ENCODE measurements at regions not wholly inside any gene's neighbourhood (a gene's known extent, or its start where the extent isn't known, plus 50 kb on each side); places are given as distances from the start of the nearest gene placed in this dataset.

DNA sequence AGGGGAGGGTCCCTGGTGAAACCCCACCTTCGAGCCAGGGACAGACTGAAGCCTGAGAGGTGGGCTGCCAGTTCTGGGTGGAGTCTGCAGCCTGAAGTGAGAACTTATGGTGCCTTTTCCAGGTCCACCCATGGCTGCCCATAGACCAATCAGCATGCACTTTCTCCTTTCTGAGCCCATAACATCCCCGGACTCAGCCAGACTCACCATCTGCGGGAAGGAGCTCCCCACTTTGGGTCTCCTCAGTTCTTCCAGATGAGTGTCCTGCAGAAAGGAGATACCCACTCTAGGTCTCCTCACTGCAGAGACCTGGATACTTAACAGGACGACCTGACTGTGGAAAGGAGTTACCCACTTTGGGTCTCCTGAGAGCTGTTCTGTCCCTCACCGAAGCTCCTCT lies 1673.4 kb upstream of the TMEFF2 start:
- H3K36me3 ChIP-seq (ENCODE audit: control insufficient read depth in 1 of 2, insufficient read depth in 2 of 2, low read depth in 1 of 2, low read length in 2 of 2) = peaks cover 0 to 8% of the 10 kb centered on the region in 2 experiments
- WGBS = 76% methylated on average over 5 of the region's 5 CpGs
- no peaks in the 10 kb centered on the region for H3K79me1 ChIP-seq (replicated peaks; ENCODE audit: low read length, poor library complexity, severe bottlenecking)
- no peak overlapping the region for H3K4me2 ChIP-seq (ENCODE audit: low read length, poor library complexity, severe bottlenecking)
- no peak overlapping the region for H2BK12ac ChIP-seq (ENCODE audit: low read length in 2 of 2)
- H3K27me3 ChIP-seq (ENCODE audit: control insufficient read depth in 1 of 2, insufficient read depth in 1 of 2, low read length in 2 of 2) = no peaks in the 10 kb centered on the region
- no peak overlapping the region for H3K9ac ChIP-seq (ENCODE audit: low read length)
- peaks cover 4% of the 10 kb centered on the region for H3K9me3 ChIP-seq (ENCODE audit: control insufficient read depth, low read length)
- no peak overlapping the region for H2BK120ac ChIP-seq (ENCODE audit: low read depth, low read length)
- no peak for DNase-seq
- no peak overlapping the region for H2BK5ac ChIP-seq (ENCODE audit: low read depth, low read length, poor library complexity, severe bottlenecking)
- no peak overlapping the region for H3K18ac ChIP-seq (ENCODE audit: low read depth in 1 of 2, low read length in 2 of 2)
- H4K8ac ChIP-seq (ENCODE audit: low read length) = no peak overlapping the region
- no peak overlapping the region for H2AFZ ChIP-seq (ENCODE audit: low read depth, low read length)
- H2BK15ac ChIP-seq (ENCODE audit: low read depth, poor library complexity, severe bottlenecking) = no peak overlapping the region
- H3K4me1 ChIP-seq (ENCODE audit: control insufficient read depth, insufficient read depth, low read depth, low read length) = no peaks in the 10 kb centered on the region
- H4K91ac ChIP-seq (ENCODE audit: low read length) = no peak overlapping the region
- H3K23ac ChIP-seq (ENCODE audit: low read length in 2 of 2) = no peak overlapping the region
- no peak overlapping the region for H3K4me3 ChIP-seq (ENCODE audit: insufficient read depth in 1 of 2, low read depth in 1 of 2, low read length in 2 of 2)
- H3K27ac ChIP-seq (ENCODE audit: low read length, poor library complexity, severe bottlenecking) = no peak overlapping the region
- no peak overlapping the region for H3K4ac ChIP-seq (ENCODE audit: low read depth in 1 of 2, low read length in 2 of 2)
- no peak overlapping the region for H2AK5ac ChIP-seq (ENCODE audit: low read length, severe bottlenecking)
- no peak overlapping the region for H3K14ac ChIP-seq (ENCODE audit: low read length in 2 of 2)

DNA sequence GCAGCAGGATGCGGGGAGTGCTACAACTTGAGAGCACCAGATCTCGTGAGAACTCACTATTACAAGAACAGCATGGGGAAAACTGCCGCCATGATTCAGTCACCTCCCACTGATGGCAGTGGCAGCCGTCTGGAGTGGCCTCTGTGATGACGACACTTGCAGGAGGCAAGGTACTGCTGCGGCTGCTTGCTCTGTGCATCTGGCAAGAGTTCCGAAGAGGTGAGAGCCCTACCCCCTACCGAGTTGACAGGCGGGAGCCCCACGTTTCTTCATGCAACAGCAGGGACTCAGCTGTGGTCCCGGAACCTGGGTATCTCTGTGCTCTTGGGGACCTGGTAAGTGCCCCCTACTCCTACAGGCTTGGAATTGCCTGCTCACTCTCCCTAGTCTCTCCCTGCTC lies 1672.7 kb upstream of the TMEFF2 start:
- H3K27me3 ChIP-seq (ENCODE audit: control insufficient read depth in 1 of 2, insufficient read depth in 1 of 2, low read length in 2 of 2) = no peaks in the 10 kb centered on the region
- no peak overlapping the region for H3K4ac ChIP-seq (ENCODE audit: low read depth in 1 of 2, low read length in 2 of 2)
- H3K18ac ChIP-seq (ENCODE audit: low read depth in 1 of 2, low read length in 2 of 2) = no peak overlapping the region
- no peak overlapping the region for H3K27ac ChIP-seq (ENCODE audit: low read length, poor library complexity, severe bottlenecking)
- H2AFZ ChIP-seq (ENCODE audit: low read depth, low read length) = no peak overlapping the region
- no peak overlapping the region for H2AK5ac ChIP-seq (ENCODE audit: low read length, severe bottlenecking)
- no peaks in the 10 kb centered on the region for H3K79me1 ChIP-seq (replicated peaks; ENCODE audit: low read length, poor library complexity, severe bottlenecking)
- H3K23ac ChIP-seq (ENCODE audit: low read length in 2 of 2) = no peak overlapping the region
- H3K4me1 ChIP-seq (ENCODE audit: control insufficient read depth, insufficient read depth, low read depth, low read length) = no peaks in the 10 kb centered on the region
- no peak overlapping the region for H2BK5ac ChIP-seq (ENCODE audit: low read depth, low read length, poor library complexity, severe bottlenecking)
- H4K91ac ChIP-seq (ENCODE audit: low read length) = no peak overlapping the region
- H3K4me2 ChIP-seq (ENCODE audit: low read length, poor library complexity, severe bottlenecking) = no peak overlapping the region
- no peak overlapping the region for H2BK120ac ChIP-seq (ENCODE audit: low read depth, low read length)
- DNase-seq = no peak
- WGBS = 90% methylated on average over 11 of the region's 11 CpGs
- H2BK12ac ChIP-seq (ENCODE audit: low read length in 2 of 2) = no peak overlapping the region
- H3K9ac ChIP-seq (ENCODE audit: low read length) = no peak overlapping the region
- H3K4me3 ChIP-seq (ENCODE audit: insufficient read depth in 1 of 2, low read depth in 1 of 2, low read length in 2 of 2) = peak overlapping the region in 1 of 2 experiments; percentile 3
- H3K9me3 ChIP-seq (ENCODE audit: control insufficient read depth, low read length) = peaks cover 4% of the 10 kb centered on the region
- peaks cover 0 to 8% of the 10 kb centered on the region in 2 experiments for H3K36me3 ChIP-seq (ENCODE audit: control insufficient read depth in 1 of 2, insufficient read depth in 2 of 2, low read depth in 1 of 2, low read length in 2 of 2)
- H2BK15ac ChIP-seq (ENCODE audit: low read depth, poor library complexity, severe bottlenecking) = no peak overlapping the region
- H4K8ac ChIP-seq (ENCODE audit: low read length) = no peak overlapping the region
- H3K14ac ChIP-seq (ENCODE audit: low read length in 2 of 2) = no peak overlapping the region

DNA sequence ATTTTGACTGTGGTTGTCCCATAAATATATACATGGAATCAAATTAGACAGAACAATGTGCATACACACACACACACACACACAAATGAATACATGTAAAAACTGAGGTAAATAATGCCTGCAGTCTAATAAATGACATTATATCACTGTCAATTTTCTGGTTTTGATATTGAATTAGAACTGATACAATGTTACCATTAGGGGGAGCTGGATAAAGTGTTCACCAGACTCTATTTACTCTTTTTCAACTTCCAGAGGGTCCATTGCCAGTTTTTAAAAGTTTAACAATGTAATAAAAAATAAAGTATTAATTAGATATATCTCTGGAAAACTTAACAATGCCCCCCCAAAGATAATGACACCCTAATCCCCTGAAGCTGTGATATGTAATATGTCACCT lies 1666.8 kb upstream of the TMEFF2 start:
- H3K4ac ChIP-seq (ENCODE audit: low read depth in 1 of 2, low read length in 2 of 2) = no peak overlapping the region
- no peak overlapping the region for H2BK15ac ChIP-seq (ENCODE audit: low read depth, poor library complexity, severe bottlenecking)
- H3K9me3 ChIP-seq (ENCODE audit: control insufficient read depth, low read length) = no peaks in the 10 kb centered on the region
- no peak overlapping the region for H4K91ac ChIP-seq (ENCODE audit: low read length)
- no peak overlapping the region for H3K14ac ChIP-seq (ENCODE audit: low read length in 2 of 2)
- no peaks in the 10 kb centered on the region for H3K79me1 ChIP-seq (replicated peaks; ENCODE audit: low read length, poor library complexity, severe bottlenecking)
- no peaks in the 10 kb centered on the region for H3K4me1 ChIP-seq (ENCODE audit: control insufficient read depth, insufficient read depth, low read depth, low read length)
- H2BK12ac ChIP-seq (ENCODE audit: low read length in 2 of 2) = no peak overlapping the region
- H3K27me3 ChIP-seq (ENCODE audit: control insufficient read depth in 1 of 2, insufficient read depth in 1 of 2, low read length in 2 of 2) = no peaks in the 10 kb centered on the region
- H3K9ac ChIP-seq (ENCODE audit: low read length) = no peak overlapping the region
- no peak overlapping the region for H3K4me3 ChIP-seq (ENCODE audit: insufficient read depth in 1 of 2, low read depth in 1 of 2, low read length in 2 of 2)
- no peak for DNase-seq
- H2AFZ ChIP-seq (ENCODE audit: low read depth, low read length) = no peak overlapping the region
- no peak overlapping the region for H2BK5ac ChIP-seq (ENCODE audit: low read depth, low read length, poor library complexity, severe bottlenecking)
- no peak overlapping the region for H4K8ac ChIP-seq (ENCODE audit: low read length)
- H3K18ac ChIP-seq (ENCODE audit: low read depth in 1 of 2, low read length in 2 of 2) = no peak overlapping the region
- H2BK120ac ChIP-seq (ENCODE audit: low read depth, low read length) = no peak overlapping the region
- no peak overlapping the region for H3K23ac ChIP-seq (ENCODE audit: low read length in 2 of 2)
- no peak overlapping the region for H2AK5ac ChIP-seq (ENCODE audit: low read length, severe bottlenecking)
- H3K27ac ChIP-seq (ENCODE audit: low read length, poor library complexity, severe bottlenecking) = no peak overlapping the region
- no peaks in the 10 kb centered on the region for H3K36me3 ChIP-seq (ENCODE audit: control insufficient read depth in 1 of 2, insufficient read depth in 2 of 2, low read depth in 1 of 2, low read length in 2 of 2)
- no peak overlapping the region for H3K4me2 ChIP-seq (ENCODE audit: low read length, poor library complexity, severe bottlenecking)

DNA sequence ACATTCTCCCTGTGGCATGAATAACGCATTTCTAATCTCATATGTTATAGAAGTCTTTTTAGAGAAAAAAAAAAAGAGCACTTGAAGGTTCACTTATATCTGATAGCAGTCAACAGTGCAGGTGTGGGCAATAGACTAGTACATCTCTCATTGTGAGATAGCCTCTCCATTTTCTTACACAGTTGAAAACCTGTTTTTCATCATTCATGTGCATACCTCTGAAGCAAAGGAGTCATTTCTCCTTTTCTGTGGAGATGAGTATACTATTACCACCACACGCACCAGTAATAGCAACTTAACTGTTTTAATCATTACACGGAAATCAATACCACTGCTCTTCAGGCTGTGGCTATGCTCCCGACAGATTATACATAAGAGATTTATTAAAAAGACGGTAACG lies 1653.3 kb upstream of the TMEFF2 start:
- Histone ChIP-seq H2BK5ac (ENCODE audit: low read depth, low read length, poor library complexity, severe bottlenecking) (no peak overlapping the region), H4K8ac (ENCODE audit: low read length) (no peak overlapping the region), H3K18ac (ENCODE audit: low read depth in 1 of 2, low read length in 2 of 2) (no peak overlapping the region), H3K4ac (ENCODE audit: low read depth in 1 of 2, low read length in 2 of 2) (no peak overlapping the region), H2AFZ (ENCODE audit: low read depth, low read length) (no peak overlapping the region), H2BK12ac (ENCODE audit: low read length in 2 of 2) (no peak overlapping the region), H3K4me2 (ENCODE audit: low read length, poor library complexity, severe bottlenecking) (no peak overlapping the region), H3K23ac (ENCODE audit: low read length in 2 of 2) (no peak overlapping the region), H3K9me3 (ENCODE audit: control insufficient read depth, low read length) (no peaks in the 10 kb centered on the region), H2BK120ac (ENCODE audit: low read depth, low read length) (no peak overlapping the region), H3K36me3 (ENCODE audit: control insufficient read depth in 1 of 2, insufficient read depth in 2 of 2, low read depth in 1 of 2, low read length in 2 of 2) (no peaks in the 10 kb centered on the region), H3K9ac (ENCODE audit: low read length) (no peak overlapping the region), H3K27me3 (ENCODE audit: control insufficient read depth in 1 of 2, insufficient read depth in 1 of 2, low read length in 2 of 2) (no peaks in the 10 kb centered on the region), H3K27ac (ENCODE audit: low read length, poor library complexity, severe bottlenecking) (no peak overlapping the region), H3K79me1 (replicated peaks; ENCODE audit: low read length, poor library complexity, severe bottlenecking) (no peaks in the 10 kb centered on the region), H3K4me3 (ENCODE audit: insufficient read depth in 1 of 2, low read depth in 1 of 2, low read length in 2 of 2) (no peak overlapping the region), H3K14ac (ENCODE audit: low read length in 2 of 2) (no peak overlapping the region), H2AK5ac (ENCODE audit: low read length, severe bottlenecking) (no peak overlapping the region), H2BK15ac (ENCODE audit: low read depth, poor library complexity, severe bottlenecking) (no peak overlapping the region), H3K4me1 (ENCODE audit: control insufficient read depth, insufficient read depth, low read depth, low read length) (no peaks in the 10 kb centered on the region), H4K91ac (ENCODE audit: low read length) (no peak overlapping the region)
- DNase-seq = no peak
- WGBS = 93% methylated on average over 3 of the region's 6 CpGs
